ENCODE measurements at regions not wholly inside any gene's neighbourhood (a gene's known extent, or its start where the extent isn't known, plus 50 kb on each side); places are given as distances from the start of the nearest gene placed in this dataset.
A peak's percentile ranks its signal among the peaks of the same experiment; 100 is the strongest.

DNA sequence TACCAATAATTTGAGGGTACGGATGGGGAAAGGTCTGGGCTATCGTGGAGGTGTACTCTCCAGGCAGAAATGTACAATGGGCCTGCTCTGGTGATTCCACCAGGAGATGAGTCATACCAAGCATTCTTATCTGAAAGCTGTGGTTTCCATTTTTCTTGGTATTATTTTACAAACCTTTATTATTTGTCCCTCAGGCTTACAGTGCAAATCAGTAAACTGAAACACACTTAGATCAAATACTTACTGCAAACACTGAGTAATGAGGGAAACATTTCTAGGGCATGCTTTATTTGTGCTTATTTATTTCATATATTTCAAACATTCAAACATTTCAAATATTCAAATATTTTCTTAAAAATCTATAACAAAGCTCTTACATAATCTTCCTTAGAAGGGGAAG is 319.8 kb downstream of the RND3 start:
- no peak overlapping the region for H3K27ac ChIP-seq (ENCODE audit: low read length)
- no peaks in the 10 kb centered on the region for H3K4me1 ChIP-seq (ENCODE audit: control insufficient read depth, insufficient read depth, low read length)
- H3K9me3 ChIP-seq (ENCODE audit: control insufficient read depth, low read depth, low read length), result peaks cover 8% of the 10 kb centered on the region
- no peaks in the 10 kb centered on the region for H3K36me3 ChIP-seq (ENCODE audit: control insufficient read depth, insufficient read depth, low read length)
- no peak overlapping the region for H3K4me3 ChIP-seq (ENCODE audit: low read length)
- H3K27me3 ChIP-seq (ENCODE audit: control insufficient read depth, insufficient read depth, low read length), result no peaks in the 10 kb centered on the region
- DNase-seq, result no peak
- WGBS (ENCODE audit: insufficient coverage, low lambda C conversion rate), result 80% methylated on average over 1 of the region's 2 CpGs

GRCh38 chr2:150166313-150167051 is 321.0 kb downstream of the RND3 start:
- Histone ChIP-seq H3K4me3 (ENCODE audit: low read length) (no peak overlapping the region), H3K27ac (ENCODE audit: low read length) (no peak overlapping the region), H3K36me3 (ENCODE audit: control insufficient read depth, insufficient read depth, low read length) (no peaks in the 10 kb centered on the region), H3K4me1 (ENCODE audit: control insufficient read depth, insufficient read depth, low read length) (no peaks in the 10 kb centered on the region), H3K9me3 (ENCODE audit: control insufficient read depth, low read depth, low read length) (peaks cover 7% of the 10 kb centered on the region), H3K27me3 (ENCODE audit: control insufficient read depth, insufficient read depth, low read length) (no peaks in the 10 kb centered on the region)
- DNase-seq, result peak in 1 of 2 donors; percentile 11
- WGBS (ENCODE audit: insufficient coverage, low lambda C conversion rate), result 100% methylated on average over 2 of the region's 6 CpGs

GRCh38 chr2:150165988-150166312 is 321.5 kb downstream of the RND3 start:
- Histone ChIP-seq H3K4me3 (ENCODE audit: low read length) (no peak overlapping the region), H3K9me3 (ENCODE audit: control insufficient read depth, low read depth, low read length) (peaks cover 2% of the 10 kb centered on the region), H3K4me1 (ENCODE audit: control insufficient read depth, insufficient read depth, low read length) (no peaks in the 10 kb centered on the region), H3K27ac (ENCODE audit: low read length) (no peak overlapping the region), H3K36me3 (ENCODE audit: control insufficient read depth, insufficient read depth, low read length) (no peaks in the 10 kb centered on the region), H3K27me3 (ENCODE audit: control insufficient read depth, insufficient read depth, low read length) (no peaks in the 10 kb centered on the region)
- 100% methylated on average over 1 of the region's 1 CpG for WGBS (ENCODE audit: insufficient coverage, low lambda C conversion rate)
- no peak for DNase-seq

- no peaks in the 10 kb centered on the region for H3K36me3 ChIP-seq (ENCODE audit: control insufficient read depth, insufficient read depth, low read length)
- H3K4me1 ChIP-seq (ENCODE audit: control insufficient read depth, insufficient read depth, low read length), result no peaks in the 10 kb centered on the region
- WGBS (ENCODE audit: insufficient coverage, low lambda C conversion rate), result no CpG with 5 or more reads among the region's 6 CpGs
- no peak overlapping the region for H3K27ac ChIP-seq (ENCODE audit: low read length)
- no peaks in the 10 kb centered on the region for H3K27me3 ChIP-seq (ENCODE audit: control insufficient read depth, insufficient read depth, low read length)
- no peaks in the 10 kb centered on the region for H3K9me3 ChIP-seq (ENCODE audit: control insufficient read depth, low read depth, low read length)
- DNase-seq, result no peak
- no peak overlapping the region for H3K4me3 ChIP-seq (ENCODE audit: low read length)
These were observed 322.0 kb downstream of the RND3 start for GRCh38 chr2:150165442-150165841.

DNA sequence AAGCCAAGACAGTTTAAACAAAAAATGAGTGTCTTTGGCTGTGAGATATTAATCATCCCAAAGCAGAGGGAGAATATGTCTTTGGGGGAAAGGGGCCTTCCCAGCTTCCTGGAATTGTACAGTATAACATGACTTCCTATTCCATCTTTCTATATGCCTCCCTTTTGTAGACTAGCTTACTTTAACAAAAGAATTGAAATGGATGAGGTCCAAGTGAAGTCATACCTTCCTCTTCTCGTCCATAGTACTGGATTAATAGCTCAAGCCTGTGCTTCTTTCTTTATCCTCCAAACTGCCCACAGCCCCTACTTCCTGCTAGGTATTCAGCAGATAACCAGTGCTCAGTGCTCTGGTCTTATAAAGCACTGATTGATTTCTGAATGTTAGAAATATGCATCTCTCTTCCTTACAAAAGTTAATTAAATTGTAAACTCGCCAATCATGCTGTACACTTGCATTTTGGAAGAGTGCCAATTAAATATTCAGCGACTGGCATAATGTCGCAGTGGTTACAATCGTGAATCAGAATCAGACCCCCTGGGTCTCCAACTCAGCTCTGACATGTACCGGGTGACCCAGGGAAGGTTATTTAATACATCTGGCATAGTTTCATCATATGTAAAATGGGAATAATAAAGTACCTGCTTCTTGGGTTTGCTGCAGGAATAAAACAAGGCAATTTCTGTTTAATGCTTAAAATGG is 325.1 kb downstream of the RND3 start:
- Histone ChIP-seq H3K4me1 (ENCODE audit: control insufficient read depth, insufficient read depth, low read length) (no peaks in the 10 kb centered on the region), H3K27me3 (ENCODE audit: control insufficient read depth, insufficient read depth, low read length) (no peaks in the 10 kb centered on the region), H3K9me3 (ENCODE audit: control insufficient read depth, low read depth, low read length) (no peaks in the 10 kb centered on the region), H3K27ac (ENCODE audit: low read length) (no peak overlapping the region), H3K4me3 (ENCODE audit: low read length) (no peak overlapping the region), H3K36me3 (ENCODE audit: control insufficient read depth, insufficient read depth, low read length) (no peaks in the 10 kb centered on the region)
- no peak for DNase-seq
- 90% methylated on average over 2 of the region's 6 CpGs for WGBS (ENCODE audit: insufficient coverage, low lambda C conversion rate)

GRCh38 chr2:150160058-150160457 is 327.4 kb downstream of the RND3 start:
- H3K4me3 ChIP-seq (ENCODE audit: low read length), result no peak overlapping the region
- 95% methylated on average over 4 of the region's 6 CpGs for WGBS (ENCODE audit: insufficient coverage, low lambda C conversion rate)
- H3K27ac ChIP-seq (ENCODE audit: low read length), result no peak overlapping the region
- H3K4me1 ChIP-seq (ENCODE audit: control insufficient read depth, insufficient read depth, low read length), result no peaks in the 10 kb centered on the region
- no peaks in the 10 kb centered on the region for H3K36me3 ChIP-seq (ENCODE audit: control insufficient read depth, insufficient read depth, low read length)
- H3K27me3 ChIP-seq (ENCODE audit: control insufficient read depth, insufficient read depth, low read length), result no peaks in the 10 kb centered on the region
- no peaks in the 10 kb centered on the region for H3K9me3 ChIP-seq (ENCODE audit: control insufficient read depth, low read depth, low read length)
- no peak for DNase-seq

DNA sequence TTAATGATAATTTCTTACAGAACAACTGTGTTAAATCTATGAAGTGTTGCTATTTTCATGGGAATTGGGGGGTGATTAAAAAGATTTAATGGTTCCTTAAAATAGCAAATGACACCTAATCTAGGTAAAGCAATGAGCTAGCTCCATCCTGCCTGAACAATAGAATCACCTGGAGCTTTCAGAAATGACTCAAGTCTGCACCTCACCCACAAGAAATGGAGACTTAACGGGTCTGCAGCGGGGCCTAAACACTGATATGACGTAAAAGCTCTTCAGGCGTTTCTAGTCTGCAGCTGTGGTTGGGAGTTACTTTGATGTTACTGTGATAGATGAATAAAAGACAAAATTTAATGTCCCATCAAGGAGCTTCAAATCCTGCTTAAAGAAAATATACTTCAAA is 328.2 kb downstream of the RND3 start:
- H3K9me3 ChIP-seq (ENCODE audit: control insufficient read depth, low read depth, low read length), result no peaks in the 10 kb centered on the region

GRCh38 chr2:150156876-150157275 is 330.6 kb downstream of the RND3 start:
- DNase-seq, result no peak
- Histone ChIP-seq H3K27ac (ENCODE audit: low read length) (no peak overlapping the region), H3K9me3 (ENCODE audit: control insufficient read depth, low read depth, low read length) (no peaks in the 10 kb centered on the region), H3K27me3 (ENCODE audit: control insufficient read depth, insufficient read depth, low read length) (no peaks in the 10 kb centered on the region), H3K4me1 (ENCODE audit: control insufficient read depth, insufficient read depth, low read length) (peaks cover 5% of the 10 kb centered on the region), H3K4me3 (ENCODE audit: low read length) (no peak overlapping the region), H3K36me3 (ENCODE audit: control insufficient read depth, insufficient read depth, low read length) (no peaks in the 10 kb centered on the region)
- WGBS (ENCODE audit: insufficient coverage, low lambda C conversion rate), result 80% methylated on average over 1 of the region's 2 CpGs

More for the DNA sequence above, 328.2 kb downstream of the RND3 start:
- no peak overlapping the region for H3K4me3 ChIP-seq (ENCODE audit: low read length)
- H3K36me3 ChIP-seq (ENCODE audit: control insufficient read depth, insufficient read depth, low read length), result no peaks in the 10 kb centered on the region
- no peak overlapping the region for H3K27ac ChIP-seq (ENCODE audit: low read length)
- no peaks in the 10 kb centered on the region for H3K27me3 ChIP-seq (ENCODE audit: control insufficient read depth, insufficient read depth, low read length)
- no peak for DNase-seq
- WGBS (ENCODE audit: insufficient coverage, low lambda C conversion rate), result no CpG with 5 or more reads among the region's 4 CpGs
- peaks cover 5% of the 10 kb centered on the region for H3K4me1 ChIP-seq (ENCODE audit: control insufficient read depth, insufficient read depth, low read length)

DNA sequence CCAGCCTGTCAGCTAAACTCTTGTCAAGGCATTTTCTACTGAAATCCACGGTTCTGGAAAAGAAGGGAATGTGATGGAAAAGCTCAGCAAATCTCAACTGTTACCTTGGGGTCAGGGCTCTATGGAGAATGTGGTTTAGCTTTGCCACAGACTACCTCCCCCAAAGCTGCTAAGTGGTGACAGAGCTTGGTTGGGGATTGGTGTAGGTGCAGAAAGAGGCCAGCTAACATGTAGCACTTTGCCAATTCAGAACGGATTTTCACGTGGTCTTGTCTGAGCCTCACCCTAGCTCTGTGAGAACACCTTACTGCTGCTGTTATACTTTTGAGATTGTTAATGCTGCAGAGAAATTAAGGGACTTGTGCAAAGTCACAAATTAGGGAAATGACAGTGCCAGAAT is 331.1 kb downstream of the RND3 start:
- H3K27me3 ChIP-seq (ENCODE audit: control insufficient read depth, insufficient read depth, low read length), result no peaks in the 10 kb centered on the region
- WGBS (ENCODE audit: insufficient coverage, low lambda C conversion rate), result 100% methylated on average over 1 of the region's 3 CpGs
- H3K36me3 ChIP-seq (ENCODE audit: control insufficient read depth, insufficient read depth, low read length), result no peaks in the 10 kb centered on the region
- H3K9me3 ChIP-seq (ENCODE audit: control insufficient read depth, low read depth, low read length), result no peaks in the 10 kb centered on the region
- H3K4me1 ChIP-seq (ENCODE audit: control insufficient read depth, insufficient read depth, low read length), result peaks cover 5% of the 10 kb centered on the region
- no peak overlapping the region for H3K27ac ChIP-seq (ENCODE audit: low read length)
- DNase-seq, result no peak
- no peak overlapping the region for H3K4me3 ChIP-seq (ENCODE audit: low read length)

DNA sequence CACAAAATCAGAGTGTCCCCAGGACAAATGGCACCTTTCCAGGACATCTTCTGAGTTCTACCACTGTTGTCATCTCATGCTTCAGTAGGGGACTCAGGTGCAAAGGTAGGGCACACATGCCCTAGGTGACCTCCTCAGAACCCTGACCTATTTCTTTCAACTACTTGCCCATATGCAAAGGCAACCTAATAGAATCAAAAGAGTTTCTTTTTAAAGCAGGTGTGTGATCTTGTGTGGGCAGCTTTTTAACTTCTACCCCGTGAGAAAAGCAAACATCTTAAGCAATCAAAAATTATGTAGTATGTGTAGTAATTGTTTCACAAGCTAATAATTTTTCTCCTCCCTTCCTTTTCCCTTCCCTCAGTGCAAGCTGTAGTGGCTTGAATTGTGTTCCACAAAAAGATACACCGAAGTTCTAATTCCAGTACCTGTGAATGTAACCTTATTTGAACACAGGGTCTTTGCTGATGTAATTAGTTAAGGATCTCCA is 333.1 kb downstream of the RND3 start:
- Histone ChIP-seq H3K4me3 (ENCODE audit: low read length) (no peak overlapping the region), H3K4me1 (ENCODE audit: control insufficient read depth, insufficient read depth, low read length) (peaks cover 11% of the 10 kb centered on the region), H3K9me3 (ENCODE audit: control insufficient read depth, low read depth, low read length) (no peaks in the 10 kb centered on the region), H3K36me3 (ENCODE audit: control insufficient read depth, insufficient read depth, low read length) (no peaks in the 10 kb centered on the region), H3K27ac (ENCODE audit: low read length) (peak overlapping the region; percentile 40), H3K27me3 (ENCODE audit: control insufficient read depth, insufficient read depth, low read length) (no peaks in the 10 kb centered on the region)
- peak in 1 of 2 donors; percentile 22 for DNase-seq
- whole genome bisulfite sequencing (ENCODE audit: insufficient coverage, low lambda C conversion rate), result no CpG with 5 or more reads among the region's 2 CpGs
